ENCODE measurements at regions not wholly inside any gene's neighbourhood (a gene's known extent, or its start where the extent isn't known, plus 50 kb on each side); places are given as distances from the start of the nearest gene placed in this dataset.
A peak's percentile ranks its signal among the peaks of the same experiment; 100 is the strongest.

DNA sequence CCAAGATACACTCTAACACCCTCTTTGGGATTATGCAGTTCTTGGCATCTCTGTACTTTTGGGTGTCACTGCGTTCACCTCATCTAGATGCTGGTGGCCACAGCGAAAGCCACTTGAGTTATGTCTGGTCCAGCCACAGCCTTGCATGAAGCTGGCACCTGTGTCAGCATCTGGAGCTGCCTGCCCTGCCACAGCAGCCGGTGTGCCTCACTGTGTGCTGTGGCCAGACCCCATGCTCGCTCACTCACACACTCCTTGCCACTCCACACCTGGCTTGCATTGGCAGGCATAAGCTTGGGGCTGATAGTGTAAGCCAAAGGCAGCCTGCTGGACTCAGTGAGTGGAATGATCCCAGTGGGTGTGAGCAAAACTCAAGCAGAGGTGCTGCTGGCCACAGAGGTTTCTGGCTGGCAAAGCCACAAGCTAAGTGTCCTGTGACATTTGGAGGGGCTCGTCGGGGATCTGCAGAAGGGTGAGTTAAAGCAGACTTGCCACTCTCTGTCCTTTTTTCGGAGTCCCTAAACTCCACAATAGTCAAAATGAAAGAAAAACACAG, 442.7 kb upstream of the CDH8 start:
- no peaks in the 10 kb centered on the region for H3K4me1 ChIP-seq
- H3K4me3 ChIP-seq (ENCODE audit: low read depth, low read length): no peak overlapping the region
- H3K27me3 ChIP-seq (replicated peaks; ENCODE audit: control insufficient read depth, insufficient read depth, low read length): no peaks in the 10 kb centered on the region
- Mint-ChIP-seq H3K9me3 (ENCODE audit: unreplicated experiment) (no peaks in the 10 kb centered on the region), H3K4me1 (ENCODE audit: low read depth, unreplicated experiment) (no peaks in the 10 kb centered on the region), H3K27me3 (ENCODE audit: insufficient read depth, unreplicated experiment) (no peaks in the 10 kb centered on the region), H3K27ac (ENCODE audit: unreplicated experiment) (no peak overlapping the region), H3K4me3 (ENCODE audit: unreplicated experiment) (no peak overlapping the region), H3K36me3 (ENCODE audit: insufficient read depth, unreplicated experiment) (no peaks in the 10 kb centered on the region)
- peaks cover 17% of the 10 kb centered on the region; the same call in 1 of the 2 replicates for H3K9me3 ChIP-seq
- intact Hi-C loops (cut with micrococcal nuclease; ENCODE audit: unreplicated experiment): no loop called here
- CTCF ChIA-PET: no interaction called here
- no TSS peak for BruUV-seq (replicated peaks)
- no peaks in the 10 kb centered on the region for H3K36me3 ChIP-seq (ENCODE audit: control insufficient read depth, insufficient read depth, low read length)
- POLR2A ChIA-PET: no interaction called here
- no peak for TF ChIP-seq CTCF (IDR thresholded peaks at IDR 0.05; ENCODE audit: insufficient read depth in 1 of 2, low read depth in 1 of 2, low read length in 1 of 2, severe bottlenecking in 1 of 2, unreplicated experiment in 1 of 2)
- DNase-seq: no peak

DNA sequence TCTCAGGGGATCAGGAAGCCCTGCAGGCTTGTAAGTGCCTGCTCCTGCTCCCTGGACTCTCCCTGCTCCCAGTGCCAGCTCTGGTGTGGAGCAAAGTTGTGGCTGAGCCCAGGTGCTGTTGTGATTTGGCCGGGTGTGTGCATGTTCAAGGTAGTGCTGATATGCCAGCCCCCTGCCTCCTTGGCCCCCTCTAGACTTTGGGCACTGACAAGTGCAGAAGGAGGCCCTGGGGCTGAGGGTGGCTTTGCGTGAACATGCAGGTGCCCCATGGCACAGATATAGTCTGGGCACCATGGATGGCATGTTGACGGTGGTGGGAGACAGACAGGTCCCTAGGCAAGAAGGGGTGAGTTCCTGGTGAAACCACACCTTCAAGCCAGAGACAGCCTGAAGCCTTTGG, 441.6 kb upstream of the CDH8 start:
- Histone ChIP-seq H3K36me3 (ENCODE audit: control insufficient read depth, insufficient read depth, low read length) (no peaks in the 10 kb centered on the region), H3K4me3 (ENCODE audit: low read depth, low read length) (no peak overlapping the region), H3K4me1 (no peaks in the 10 kb centered on the region), H3K27me3 (replicated peaks; ENCODE audit: control insufficient read depth, insufficient read depth, low read length) (no peaks in the 10 kb centered on the region), H3K9me3 (peaks cover 17% of the 10 kb centered on the region; the same call in 1 of the 2 replicates)
- peaks cover 10% of the 10 kb centered on the region for H3K9me3 Mint-ChIP-seq (ENCODE audit: unreplicated experiment)
- no peaks in the 10 kb centered on the region for H3K27me3 Mint-ChIP-seq (ENCODE audit: insufficient read depth, unreplicated experiment)
- ChIA-PET POLR2A (no interaction called here), CTCF (no interaction called here)
- no peak for TF ChIP-seq CTCF (IDR thresholded peaks at IDR 0.05; ENCODE audit: insufficient read depth in 1 of 2, low read depth in 1 of 2, low read length in 1 of 2, severe bottlenecking in 1 of 2, unreplicated experiment in 1 of 2)
- no peak overlapping the region for H3K4me3 Mint-ChIP-seq (ENCODE audit: unreplicated experiment)
- BruUV-seq (replicated peaks): no TSS peak
- H3K27ac Mint-ChIP-seq (ENCODE audit: unreplicated experiment): no peak overlapping the region
- no peaks in the 10 kb centered on the region for H3K4me1 Mint-ChIP-seq (ENCODE audit: low read depth, unreplicated experiment)
- no peak for DNase-seq
- H3K36me3 Mint-ChIP-seq (ENCODE audit: insufficient read depth, unreplicated experiment): no peaks in the 10 kb centered on the region
- intact Hi-C loops (cut with micrococcal nuclease; ENCODE audit: unreplicated experiment): no loop called here

DNA sequence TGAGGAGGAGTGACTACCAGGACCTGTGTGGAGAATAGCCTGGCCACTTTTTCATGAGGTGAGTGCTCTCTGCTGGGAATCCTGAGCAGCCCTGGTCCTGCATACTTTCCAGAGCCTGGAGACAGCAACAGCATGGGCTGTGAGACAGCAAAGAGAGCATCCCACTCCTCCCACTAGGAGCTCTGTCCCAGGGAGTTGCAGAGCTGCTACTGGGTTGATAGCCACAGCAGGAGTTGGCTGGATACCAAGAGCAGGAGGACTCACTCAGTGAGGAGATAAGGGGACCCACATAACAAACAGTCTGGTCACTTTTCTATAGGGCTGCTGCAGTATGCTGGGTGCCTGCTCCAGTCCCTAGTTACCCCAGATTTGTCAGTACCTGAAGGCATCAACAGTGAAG, 439.3 kb upstream of the CDH8 start:
- Histone ChIP-seq H3K36me3 (ENCODE audit: control insufficient read depth, insufficient read depth, low read length) (no peaks in the 10 kb centered on the region), H3K4me3 (ENCODE audit: low read depth, low read length) (no peak overlapping the region), H3K27me3 (replicated peaks; ENCODE audit: control insufficient read depth, insufficient read depth, low read length) (no peaks in the 10 kb centered on the region), H3K9me3 (peaks cover 17% of the 10 kb centered on the region; the same call in 1 of the 2 replicates), H3K4me1 (no peaks in the 10 kb centered on the region)
- peak in 1 of 2 experiments; percentile 24 for DNase-seq
- Mint-ChIP-seq H3K27me3 (ENCODE audit: insufficient read depth, unreplicated experiment) (no peaks in the 10 kb centered on the region), H3K4me3 (ENCODE audit: unreplicated experiment) (no peak overlapping the region), H3K36me3 (ENCODE audit: insufficient read depth, unreplicated experiment) (no peaks in the 10 kb centered on the region), H3K27ac (ENCODE audit: unreplicated experiment) (no peak overlapping the region), H3K4me1 (ENCODE audit: low read depth, unreplicated experiment) (no peaks in the 10 kb centered on the region), H3K9me3 (ENCODE audit: unreplicated experiment) (peaks cover 20% of the 10 kb centered on the region)
- intact Hi-C loops (cut with micrococcal nuclease; ENCODE audit: unreplicated experiment): no loop called here
- ChIA-PET POLR2A (no interaction called here), CTCF (no interaction called here)
- TF ChIP-seq CTCF (IDR thresholded peaks at IDR 0.05; ENCODE audit: insufficient read depth in 1 of 2, low read depth in 1 of 2, low read length in 1 of 2, severe bottlenecking in 1 of 2, unreplicated experiment in 1 of 2): no peak
- no TSS peak for BruUV-seq (replicated peaks)
